Bone marrow (tissue), 2 donors: ENCODE measurements at regions not wholly inside any gene's neighbourhood (a gene's known extent, or its start where the extent isn't known, plus 50 kb on each side); places are given as distances from the start of the nearest gene placed in this dataset.

Experiments used
- DNase-seq, 2 donors: peaks; one replicate each; lab custom pipeline; 2025; lab: John Stamatoyannopoulos, UW

DNA sequence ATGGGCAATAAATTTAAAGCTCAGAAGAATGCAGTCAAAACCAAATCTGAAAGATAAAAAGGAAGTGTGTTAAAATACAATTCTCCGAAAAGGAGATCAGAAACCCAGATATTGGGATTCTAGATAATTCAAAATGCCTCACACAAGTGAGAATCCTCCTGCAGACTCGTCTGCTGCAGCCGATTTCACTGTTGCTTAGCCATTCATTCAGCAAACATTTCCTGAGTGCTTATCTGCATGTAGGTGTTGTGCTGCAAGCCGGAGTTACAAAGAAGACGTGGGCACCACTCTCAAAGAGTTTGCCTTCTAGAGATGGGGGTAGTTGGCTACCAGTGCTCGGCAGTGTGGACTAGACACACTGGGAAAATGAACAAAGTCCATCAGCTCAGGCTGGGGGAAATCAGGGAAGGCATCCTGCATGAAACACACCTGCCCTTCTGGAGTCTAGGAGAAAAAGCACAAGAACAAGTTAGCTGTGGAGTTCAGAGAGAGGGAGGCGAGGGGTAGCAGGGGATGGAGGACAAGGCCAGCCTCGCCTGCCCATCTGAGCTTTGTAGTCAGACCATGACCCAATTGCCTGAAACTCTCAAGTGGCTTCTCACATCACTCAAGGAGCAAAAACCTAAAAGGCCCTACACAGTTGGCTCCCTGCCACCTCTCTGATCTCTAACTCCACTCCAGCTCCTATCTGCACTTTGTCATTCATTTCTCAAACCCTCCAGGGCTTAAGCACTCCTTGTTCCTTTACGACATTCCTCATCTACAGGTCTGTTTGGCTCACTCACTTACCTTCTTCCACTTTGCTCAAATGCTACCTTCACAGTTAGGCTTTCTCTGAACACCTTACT, 310.0 kb upstream of the DDHD1 start:
- no peak for DNase-seq

DNA sequence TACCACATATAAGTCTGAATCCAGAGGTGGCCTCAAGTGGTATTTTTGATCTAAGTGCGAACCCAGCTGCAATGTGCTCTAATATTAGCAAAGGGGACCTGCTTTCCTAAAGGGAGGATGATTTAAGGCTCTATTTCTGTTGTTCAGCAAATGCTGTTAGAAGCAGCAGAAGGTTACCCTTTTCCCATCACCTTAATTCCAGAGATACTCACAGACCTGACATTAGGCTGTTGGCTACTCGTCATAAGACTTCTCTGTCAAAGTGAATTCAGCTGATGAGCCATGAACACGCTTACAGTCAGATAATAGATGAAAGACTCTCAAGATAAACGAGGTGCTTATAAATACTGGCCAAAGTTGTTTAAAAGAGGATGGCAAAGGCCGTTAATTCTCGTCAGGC, 308.7 kb upstream of the DDHD1 start:
- DNase-seq = no peak

DNA sequence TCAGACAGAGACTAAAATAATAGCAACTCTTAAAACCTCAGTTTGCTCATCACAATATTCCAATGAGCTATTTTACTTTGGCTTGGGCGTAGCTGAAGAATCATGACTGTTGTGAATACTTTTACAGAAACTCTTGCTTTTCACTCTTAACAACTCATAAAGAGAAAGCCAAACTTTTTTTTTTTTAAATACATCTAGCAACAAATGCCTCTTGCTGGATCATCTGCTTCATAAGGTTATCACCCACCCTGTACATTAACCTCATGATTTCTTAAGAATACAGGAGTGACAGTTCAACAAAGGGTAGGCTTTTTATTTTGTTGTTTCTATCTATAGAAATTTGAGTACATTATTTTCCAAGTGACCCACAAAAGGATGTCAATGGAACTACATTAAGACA, 307.4 kb upstream of the DDHD1 start:
- no peak for DNase-seq

DNA sequence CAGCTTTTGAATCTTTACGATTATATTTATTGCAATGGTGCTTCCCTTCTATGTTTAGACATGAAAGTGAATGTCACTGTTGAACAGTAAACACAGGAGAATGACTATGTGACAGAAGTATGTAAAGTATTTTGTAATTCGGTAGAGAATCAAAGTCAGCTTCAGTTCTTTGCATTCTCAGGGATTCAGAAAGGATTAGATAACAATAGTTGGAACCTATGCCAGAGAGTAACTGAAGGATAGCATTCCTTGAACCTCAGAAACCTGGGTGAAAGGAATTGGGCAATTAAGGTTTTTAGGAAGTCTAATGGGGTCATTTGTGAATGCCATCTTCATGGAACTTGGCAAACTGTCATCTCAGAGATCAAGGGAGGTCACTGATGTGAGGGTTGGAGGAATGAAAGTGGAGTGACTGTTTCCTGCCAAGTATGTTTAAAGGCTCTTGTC, 305.3 kb upstream of the DDHD1 start:
- DNase-seq = no peak

DNA sequence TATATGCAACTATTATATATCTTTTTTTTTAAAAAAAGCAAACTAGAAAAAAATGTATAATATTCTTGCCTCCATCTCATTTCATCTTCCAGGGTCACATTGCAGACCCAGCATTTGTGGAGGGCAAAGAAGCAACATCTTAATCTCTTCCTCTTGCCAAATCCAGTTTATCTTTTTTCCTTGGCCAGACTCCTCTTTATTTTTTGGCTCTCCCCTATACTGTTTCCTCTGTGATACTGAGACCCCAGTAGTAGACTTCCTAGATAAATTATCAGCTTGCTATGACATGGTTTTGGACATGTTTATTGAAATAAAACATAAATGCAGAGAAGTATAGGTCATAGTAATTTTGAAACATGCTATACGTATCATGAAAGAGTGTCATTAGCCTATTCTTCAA, 303.8 kb upstream of the DDHD1 start:
- no peak for DNase-seq

DNA sequence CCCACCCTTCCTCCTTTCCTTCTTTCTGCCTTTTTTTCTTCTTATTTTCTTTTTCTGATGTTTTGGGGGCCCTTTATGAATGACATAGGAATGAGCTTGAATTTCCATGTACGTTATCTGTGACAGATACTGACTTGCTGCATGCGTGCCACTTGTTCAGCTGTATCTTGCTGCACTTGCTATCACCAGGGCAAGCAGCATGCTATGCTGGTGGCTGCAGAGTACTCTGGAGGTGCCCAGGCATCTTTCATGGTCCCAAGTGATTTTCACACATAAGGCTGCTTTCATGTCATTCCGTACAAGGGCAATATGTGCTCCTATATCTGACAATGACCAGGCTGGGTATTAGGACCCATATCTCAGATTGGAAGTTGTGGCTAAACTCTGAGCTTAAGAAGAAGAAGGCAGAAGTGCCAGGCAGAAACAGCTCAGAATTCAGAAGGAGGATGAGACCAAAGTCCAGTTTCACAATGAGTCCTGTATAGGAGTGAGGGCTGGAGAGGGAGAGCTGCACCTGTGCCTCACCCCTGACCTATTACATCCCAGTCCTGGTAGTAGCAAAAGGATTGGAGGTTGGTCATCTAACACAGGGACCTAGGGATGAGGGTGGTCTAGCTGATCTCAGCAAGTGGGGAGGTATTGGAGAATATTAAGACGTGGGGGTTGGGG, 299.0 kb upstream of the DDHD1 start:
- DNase-seq = no peak

DNA sequence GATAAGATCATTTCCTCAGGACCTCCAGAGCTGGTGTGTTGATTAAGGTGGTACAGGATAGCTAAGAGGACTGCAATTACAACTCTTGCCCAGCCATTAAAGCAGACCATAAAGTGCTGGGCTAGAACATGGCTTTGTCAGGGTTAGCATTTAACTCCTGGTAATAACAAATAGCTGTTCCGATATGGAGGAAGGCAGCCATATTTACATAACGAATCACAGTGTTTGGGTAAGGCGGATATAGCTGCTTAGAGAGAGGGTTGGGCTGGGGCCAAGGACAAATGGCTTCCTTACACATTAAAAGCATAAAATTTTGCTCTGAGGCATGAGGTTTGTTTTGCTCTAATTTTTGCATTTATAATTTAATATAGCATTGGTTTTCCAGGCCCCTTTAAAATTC, 297.7 kb upstream of the DDHD1 start:
- no peak for DNase-seq

DNA sequence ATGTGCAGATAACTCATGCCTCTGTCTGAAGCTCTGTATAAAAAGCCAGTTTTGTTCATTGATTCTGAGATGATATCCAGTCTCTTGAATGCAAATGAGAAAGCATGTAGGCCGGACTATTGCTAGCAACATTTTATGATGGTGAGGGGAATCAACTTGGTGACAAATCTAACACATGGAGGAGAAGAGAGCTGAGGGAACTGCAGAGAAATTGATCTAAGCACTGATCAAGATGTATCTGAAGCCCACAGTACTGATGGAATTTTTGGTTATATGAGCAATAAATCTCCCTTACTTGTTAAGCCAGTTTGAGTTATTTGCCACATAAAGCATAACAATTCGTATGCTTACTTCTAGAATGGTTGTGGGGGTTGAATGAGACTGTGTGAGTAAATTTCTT, 295.6 kb upstream of the DDHD1 start:
- no peak for DNase-seq

DNA sequence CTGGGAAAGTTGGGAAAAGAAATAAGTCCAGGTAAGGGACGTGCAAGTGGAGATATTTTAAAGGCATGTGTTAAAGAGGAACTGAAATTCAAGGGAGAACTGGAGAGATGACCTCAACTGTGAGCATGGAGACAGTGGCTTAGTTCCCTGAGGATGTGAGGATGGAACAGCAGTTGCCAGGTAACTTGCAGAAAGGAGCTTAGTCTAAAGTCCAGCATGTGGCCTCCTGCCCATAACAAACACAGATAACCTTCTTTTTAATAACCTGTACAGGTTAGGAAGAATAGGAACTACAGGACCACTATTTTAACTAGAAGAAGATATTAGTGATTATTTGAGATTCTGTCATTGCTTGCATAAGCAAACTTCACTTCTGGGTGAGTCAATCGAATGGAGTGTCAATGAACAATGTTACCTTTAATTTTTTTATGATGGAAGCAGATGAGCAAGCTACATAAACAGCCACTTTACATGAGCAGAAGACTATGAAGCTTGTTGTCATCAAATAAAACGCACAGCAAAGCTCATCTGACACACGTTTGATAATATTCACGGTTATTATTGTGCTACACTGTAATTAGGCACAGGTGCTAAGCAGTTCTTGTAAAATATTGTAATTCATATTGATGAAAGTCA, 291.7 kb upstream of the DDHD1 start:
- DNase-seq = no peak

DNA sequence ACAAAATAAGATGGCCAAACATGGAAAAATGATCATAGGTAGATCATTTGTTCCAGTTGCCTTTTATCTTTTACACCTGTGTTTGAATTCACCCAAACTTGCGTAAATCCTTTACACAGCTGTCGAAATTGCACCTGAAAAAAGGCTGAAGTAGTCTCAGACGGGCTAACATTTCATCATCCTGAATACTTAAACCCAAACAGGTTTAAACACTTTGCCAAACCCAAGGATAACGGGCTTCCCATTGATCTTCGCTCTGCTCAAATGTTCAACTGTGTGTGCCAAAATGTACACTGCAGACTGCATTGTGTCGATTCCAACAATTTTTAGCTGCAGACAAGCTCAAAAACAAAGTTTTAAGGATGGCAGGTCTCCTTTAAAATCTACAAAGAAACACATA, 288.7 kb upstream of the DDHD1 start:
- no peak for DNase-seq

DNA sequence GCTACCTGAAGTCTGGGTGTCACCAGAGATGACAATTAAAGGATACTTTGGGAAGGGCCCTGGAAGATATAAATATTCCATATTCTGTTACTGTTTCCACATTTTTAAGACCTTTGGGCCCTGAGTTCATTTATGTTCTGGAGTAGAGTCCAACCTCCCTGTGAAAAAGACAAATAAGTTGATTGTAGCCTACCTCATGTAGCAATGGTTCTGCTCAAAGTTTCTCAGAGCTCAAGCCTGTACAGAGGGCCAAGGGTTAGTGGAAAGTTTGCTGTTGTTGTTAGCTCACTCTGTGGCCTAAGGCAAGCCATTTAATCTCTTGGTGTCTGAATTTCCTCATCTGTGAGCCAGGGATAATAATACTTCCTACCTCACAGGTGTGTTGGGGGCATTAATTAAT, 284.7 kb upstream of the DDHD1 start:
- DNase-seq = no peak

DNA sequence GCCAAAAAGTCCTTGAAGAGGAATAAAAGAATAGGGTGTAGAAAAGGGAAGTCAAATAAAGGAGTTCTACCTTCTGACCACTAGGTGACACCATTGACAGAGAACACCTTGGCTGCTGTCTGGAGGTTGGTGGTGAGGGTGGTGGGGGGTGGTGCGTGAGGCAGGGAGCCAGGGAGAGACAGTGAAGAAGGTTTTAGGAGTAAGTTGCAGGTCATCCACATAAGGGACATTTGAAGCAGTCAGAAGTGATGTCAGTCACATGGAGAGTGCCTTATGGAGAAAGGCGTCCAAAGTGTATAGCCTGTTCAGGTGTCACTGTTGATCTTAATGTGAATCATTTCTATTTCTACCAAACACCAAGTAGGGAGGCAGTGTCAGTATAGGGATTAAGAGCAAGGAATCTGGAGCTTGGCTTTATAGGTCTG, 279.3 kb upstream of the DDHD1 start:
- no peak for DNase-seq

DNA sequence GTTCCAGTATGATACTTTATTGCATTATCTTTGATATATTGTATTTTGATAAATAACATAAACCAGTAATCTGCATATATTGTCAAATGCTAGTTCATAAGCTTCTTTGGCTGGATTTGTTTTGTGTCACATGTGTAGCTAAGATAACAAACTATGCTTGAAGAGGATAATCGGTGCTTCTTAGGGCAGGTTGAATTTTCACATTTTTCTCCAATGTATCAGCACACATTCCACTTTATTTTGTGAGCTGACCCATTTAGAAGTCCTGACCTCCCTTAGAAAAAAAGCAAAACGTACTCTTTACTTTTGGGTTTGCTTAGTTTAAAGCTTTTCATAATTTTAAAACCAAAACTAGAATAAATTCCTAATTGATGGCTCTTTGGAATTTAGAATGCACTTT, 277.7 kb upstream of the DDHD1 start:
- DNase-seq = no peak

DNA sequence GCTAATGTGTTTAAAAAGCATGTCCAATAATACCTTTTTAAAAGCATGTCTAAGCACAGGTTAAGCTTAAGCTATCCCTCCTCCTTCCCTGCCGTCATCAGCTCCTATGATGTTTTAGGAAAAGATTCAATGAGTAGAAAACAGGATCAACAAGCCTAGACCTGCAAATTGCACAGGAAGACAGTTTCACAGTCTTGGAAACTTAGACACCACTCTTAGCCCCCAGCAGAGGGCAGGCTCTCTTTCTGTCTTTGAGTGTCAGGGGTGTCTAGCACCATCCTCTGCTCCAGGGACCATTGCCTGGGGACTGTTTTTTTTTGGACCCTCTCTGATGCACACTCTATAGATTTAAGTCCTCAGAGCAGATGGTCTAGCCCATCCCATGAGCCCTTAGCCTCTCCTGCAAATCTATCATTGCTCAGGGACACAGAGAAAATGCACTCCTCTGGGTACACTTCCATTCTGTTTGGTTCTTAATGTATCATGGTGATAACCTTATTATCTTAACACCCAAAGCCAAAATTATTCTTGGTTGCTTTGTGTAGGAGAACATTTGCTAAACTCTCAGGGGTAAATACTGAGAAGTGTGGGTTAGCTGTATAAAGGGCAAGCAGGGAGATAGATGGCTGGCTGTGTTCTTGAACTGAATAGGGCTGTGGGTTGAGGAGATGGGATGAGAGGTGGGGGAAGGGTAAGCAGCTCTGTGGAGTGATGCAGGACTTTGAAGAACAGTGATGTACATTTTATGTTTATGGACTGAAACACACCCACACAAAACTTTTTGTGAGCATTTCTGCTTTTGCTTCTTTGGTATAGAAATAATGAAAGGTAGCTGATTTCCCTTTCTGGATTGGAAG, 259.9 kb upstream of the DDHD1 start:
- no peak for DNase-seq

DNA sequence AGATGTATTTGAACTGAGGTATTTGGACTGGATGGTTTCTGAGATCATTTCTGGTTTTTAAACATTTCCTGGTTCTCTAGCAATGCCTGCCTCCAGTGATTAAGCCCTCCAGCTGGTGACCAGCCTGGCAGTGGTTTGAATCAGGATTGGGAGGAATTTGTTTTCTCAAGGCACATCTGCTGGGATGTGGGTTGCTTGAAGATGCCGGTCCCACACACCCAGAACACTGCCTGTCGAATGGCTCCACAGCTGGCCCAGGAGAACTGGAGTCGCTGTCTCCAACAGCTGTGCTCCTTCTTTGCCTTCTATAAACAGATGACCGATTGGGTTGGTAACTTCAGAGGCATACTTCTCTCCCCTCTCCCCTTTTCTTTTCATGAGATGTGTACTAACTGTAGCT, 258.0 kb upstream of the DDHD1 start:
- DNase-seq = no peak

DNA sequence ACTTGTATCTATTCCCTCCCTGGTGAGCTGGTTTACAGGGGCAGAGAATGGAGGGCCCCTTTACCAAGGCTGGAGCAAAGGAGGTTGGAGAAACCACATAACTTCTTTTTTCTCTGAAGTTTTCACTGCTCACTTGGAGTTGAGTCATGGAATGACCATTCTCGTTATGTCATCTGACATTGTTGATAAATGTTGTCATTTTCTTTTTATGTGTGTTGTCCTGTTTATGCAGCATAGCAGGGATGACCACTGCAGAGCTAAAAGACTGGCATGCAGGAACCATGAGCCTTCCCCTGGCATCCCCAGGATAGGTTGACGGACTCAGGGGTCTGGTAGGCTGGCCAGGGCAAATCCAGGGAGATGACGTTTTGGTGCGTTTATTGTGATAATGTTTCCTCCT, 256.8 kb upstream of the DDHD1 start:
- no peak for DNase-seq

DNA sequence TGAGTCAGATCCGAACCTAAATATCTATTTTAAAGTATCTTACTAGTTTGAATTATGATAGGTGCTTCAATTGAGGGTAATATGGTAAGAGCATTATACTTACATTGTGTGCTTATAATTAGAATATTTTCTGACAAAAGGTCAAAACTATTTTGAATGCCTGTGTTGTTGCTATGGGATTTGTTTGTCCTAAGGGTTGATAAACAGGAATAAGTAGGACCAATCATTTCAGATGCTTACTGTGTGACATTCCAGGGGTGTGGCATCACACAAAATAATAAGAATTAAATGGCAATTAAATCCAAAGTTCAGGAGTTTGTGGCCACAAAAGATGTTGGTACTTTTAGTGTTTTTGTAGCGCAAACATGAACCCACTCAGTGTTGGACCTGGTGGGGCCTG, 256.2 kb upstream of the DDHD1 start:
- DNase-seq = no peak

DNA sequence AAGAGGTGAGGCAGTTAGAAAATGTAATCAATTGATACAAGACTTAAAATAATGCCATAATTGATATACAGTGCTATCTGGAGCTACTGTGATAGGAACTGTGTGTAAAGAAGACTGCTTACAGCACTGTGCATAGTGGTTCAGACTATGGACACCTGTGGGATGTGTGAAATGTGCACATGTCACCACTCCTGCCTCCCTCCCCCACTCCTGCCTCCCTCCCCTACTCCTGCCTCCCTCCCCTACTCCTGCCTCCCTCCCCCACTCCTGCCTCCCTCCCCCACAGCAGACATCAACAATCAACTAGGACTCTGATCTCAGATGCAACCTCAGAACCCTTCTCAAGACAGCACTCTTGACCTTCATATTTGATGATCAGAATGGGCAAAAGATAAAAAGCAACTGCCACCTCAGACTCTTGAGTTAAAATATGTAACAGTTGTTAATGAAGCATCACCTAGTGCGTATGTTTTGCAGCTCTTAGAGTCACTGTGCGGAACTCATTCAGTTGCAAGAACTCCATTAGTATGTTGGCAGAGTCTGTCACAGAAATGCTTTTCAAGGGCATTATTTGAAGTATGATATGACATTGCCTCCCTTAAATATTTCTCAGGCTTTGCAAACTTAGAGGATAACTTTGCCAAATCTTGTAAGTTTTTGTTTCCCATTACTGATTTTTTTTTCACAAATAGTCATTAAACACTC, 255.2 kb upstream of the DDHD1 start:
- no peak for DNase-seq

DNA sequence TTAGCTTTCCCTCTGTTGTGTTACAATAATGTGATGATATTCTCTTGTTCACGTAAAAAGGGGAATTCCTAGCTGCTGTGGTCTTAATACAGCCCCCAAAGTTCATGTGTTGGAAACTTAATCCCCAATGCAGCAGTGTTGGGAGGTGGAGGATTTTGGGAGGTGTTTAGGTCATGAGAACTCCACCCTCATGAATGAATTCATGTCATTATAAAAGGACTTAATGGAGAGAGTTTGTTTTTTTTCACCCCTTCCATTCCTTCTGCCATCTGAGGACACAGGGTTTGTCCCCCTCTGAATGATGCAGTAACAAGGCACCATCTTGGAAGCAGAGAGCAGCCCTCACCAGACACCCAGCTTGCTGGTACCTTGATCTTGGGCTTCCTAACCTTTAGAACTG, 253.4 kb upstream of the DDHD1 start:
- DNase-seq = no peak

DNA sequence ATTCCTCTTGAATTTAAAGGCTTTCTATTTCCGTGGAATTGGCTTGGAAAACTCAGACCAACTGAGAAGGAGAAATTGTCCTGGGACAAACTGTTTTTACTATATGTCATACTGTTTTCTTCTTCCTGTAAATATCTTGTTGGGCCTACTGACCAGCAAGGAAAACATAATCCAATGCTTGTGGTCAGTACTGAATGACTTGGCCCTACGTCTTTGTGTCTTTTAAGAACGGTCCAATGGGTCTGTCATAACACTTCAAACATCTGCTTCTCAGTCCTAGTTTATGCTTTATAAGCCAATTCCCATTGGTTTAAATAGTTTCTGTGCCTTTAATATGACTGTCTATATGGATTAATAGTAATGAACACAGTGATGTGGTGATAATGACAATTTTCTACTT, 248.5 kb upstream of the DDHD1 start:
- DNase-seq = no peak

DNA sequence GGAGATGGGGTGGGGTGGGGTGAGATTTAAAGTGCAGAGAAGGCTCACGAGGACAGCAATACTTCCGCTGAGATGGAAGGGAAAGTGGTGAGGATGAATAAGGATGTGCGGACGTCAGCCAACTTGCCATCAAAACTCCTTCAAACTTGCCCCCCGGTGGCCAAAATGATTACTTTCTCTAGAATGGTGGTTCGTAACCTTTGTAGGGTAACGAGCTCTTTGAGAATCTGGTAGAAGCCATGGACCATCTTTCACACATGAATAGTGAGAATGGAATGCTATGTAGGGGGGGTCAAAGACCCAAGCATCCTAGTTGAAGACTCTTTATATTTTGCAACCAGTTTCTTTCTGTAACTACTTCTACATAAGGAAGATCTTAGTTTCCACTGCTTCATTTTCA, 245.9 kb upstream of the DDHD1 start:
- DNase-seq = no peak

DNA sequence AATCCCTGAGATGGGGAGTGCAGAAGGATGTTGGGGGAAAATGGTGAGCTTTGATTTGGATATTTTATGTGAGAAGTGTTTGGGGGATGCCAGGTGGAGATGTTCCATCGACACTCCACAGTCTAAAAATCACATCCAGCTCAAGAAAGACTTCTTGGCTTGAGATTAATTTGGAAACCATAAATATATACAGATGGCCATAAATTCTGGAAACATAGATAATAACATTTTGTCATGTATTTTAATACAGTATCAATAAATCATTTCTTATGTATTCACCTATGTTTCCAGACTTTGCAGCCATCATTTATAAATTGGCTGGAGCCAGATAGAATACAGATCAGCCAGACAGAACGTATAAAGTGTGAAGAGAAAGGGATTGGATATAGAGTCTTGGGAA, 245.5 kb upstream of the DDHD1 start:
- DNase-seq = no peak
